ENCODE measurements at regions not wholly inside any gene's neighbourhood (a gene's known extent, or its start where the extent isn't known, plus 50 kb on each side); places are given as distances from the start of the nearest gene placed in this dataset.
"Not testable (repeated sequence)": the region's sequence is repeated elsewhere in the genome, so short reads cannot be mapped to it uniquely, and the experiment has no call there.

DNA sequence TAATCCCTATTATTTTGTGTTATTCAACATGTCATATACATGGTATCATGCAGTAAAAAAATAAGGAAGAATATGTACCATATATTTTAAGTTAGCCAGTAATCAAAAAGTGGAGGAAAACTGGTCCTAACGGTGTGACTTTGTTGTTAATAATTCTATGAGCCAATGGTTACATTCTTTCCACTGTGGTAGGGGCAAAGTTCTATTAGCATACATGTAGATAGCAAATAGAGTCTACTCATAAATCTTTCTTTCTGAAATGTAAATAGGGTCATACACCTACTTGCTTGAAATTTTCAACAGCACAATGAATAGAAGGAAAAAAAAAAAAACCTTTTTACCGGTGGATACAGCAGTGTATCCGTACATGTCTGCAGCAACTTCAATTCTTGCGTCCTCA is 364.8 kb downstream of the RAB38 start:
- no peak overlapping the region for H3K4me3 ChIP-seq (ENCODE audit: control insufficient read depth in 1 of 2, extremely low read depth in 1 of 2, low read length in 1 of 2)
- WGBS (ENCODE audit: insufficient coverage) = 96% methylated on average over 3 of the region's 4 CpGs
- Mint-ChIP-seq H3K4me3 (no peak overlapping the region), H3K9me3 (no peaks in the 10 kb centered on the region), H3K27ac (no peak overlapping the region), H3K4me1 (no peaks in the 10 kb centered on the region), H3K27me3 (no peaks in the 10 kb centered on the region), H3K36me3 (no peaks in the 10 kb centered on the region)
- no peak for DNase-seq
- H3K4me1 ChIP-seq (ENCODE audit: control insufficient read depth in 1 of 2, extremely low read depth in 1 of 2, insufficient read depth in 2 of 2, low read length in 2 of 2) = no peaks in the 10 kb centered on the region
- H3K9me3 ChIP-seq = no peaks in the 10 kb centered on the region
- CTCF ChIA-PET = interaction anchor here in 1 of 2 donors (0.7 kb wide), 1 partner anchor 17 kb away, joined by 4 read pairs; no protein-coding TSS in a partner anchor
- no peak for ATAC-seq (replicated peaks in 1 of 4)
- no peak overlapping the region for H3K27ac ChIP-seq (ENCODE audit: low read length)
- POLR2A ChIA-PET = no interaction called here
- no peaks in the 10 kb centered on the region for H3K36me3 ChIP-seq (ENCODE audit: control insufficient read depth in 2 of 2, extremely low read depth in 1 of 2, insufficient read depth in 1 of 2, low read length in 1 of 2)
- H3K27me3 ChIP-seq (replicated peaks in 1 of 2; ENCODE audit: control insufficient read depth in 2 of 2, extremely low read depth in 1 of 2, insufficient read depth in 2 of 2, low read length in 1 of 2) = no peaks in the 10 kb centered on the region

- no peaks in the 10 kb centered on the region for H3K27me3 Mint-ChIP-seq
- ATAC-seq (replicated peaks in 1 of 4) (no peak), DNase-seq (no peak)
- no CpG with 5 or more reads among the region's 2 CpGs for WGBS (ENCODE audit: insufficient coverage)
- H3K4me3 Mint-ChIP-seq = no peak overlapping the region
- CTCF ChIA-PET = no interaction called here
- Histone ChIP-seq H3K4me1 (ENCODE audit: control insufficient read depth in 1 of 2, extremely low read depth in 1 of 2, insufficient read depth in 2 of 2, low read length in 2 of 2) (no peaks in the 10 kb centered on the region), H3K27ac (ENCODE audit: low read length) (no peak overlapping the region), H3K9me3 (no peaks in the 10 kb centered on the region), H3K36me3 (ENCODE audit: control insufficient read depth in 2 of 2, extremely low read depth in 1 of 2, insufficient read depth in 1 of 2, low read length in 1 of 2) (no peaks in the 10 kb centered on the region), H3K4me3 (ENCODE audit: control insufficient read depth in 1 of 2, extremely low read depth in 1 of 2, low read length in 1 of 2) (no peak overlapping the region), H3K27me3 (replicated peaks in 1 of 2; ENCODE audit: control insufficient read depth in 2 of 2, extremely low read depth in 1 of 2, insufficient read depth in 2 of 2, low read length in 1 of 2) (no peaks in the 10 kb centered on the region)
- no peaks in the 10 kb centered on the region for H3K36me3 Mint-ChIP-seq
- no peaks in the 10 kb centered on the region for H3K9me3 Mint-ChIP-seq
- H3K27ac Mint-ChIP-seq = no peak overlapping the region
- no peaks in the 10 kb centered on the region for H3K4me1 Mint-ChIP-seq
- POLR2A ChIA-PET = no interaction called here
These were observed 366.0 kb downstream of the RAB38 start for GRCh38 chr11:87809256-87809655.

DNA sequence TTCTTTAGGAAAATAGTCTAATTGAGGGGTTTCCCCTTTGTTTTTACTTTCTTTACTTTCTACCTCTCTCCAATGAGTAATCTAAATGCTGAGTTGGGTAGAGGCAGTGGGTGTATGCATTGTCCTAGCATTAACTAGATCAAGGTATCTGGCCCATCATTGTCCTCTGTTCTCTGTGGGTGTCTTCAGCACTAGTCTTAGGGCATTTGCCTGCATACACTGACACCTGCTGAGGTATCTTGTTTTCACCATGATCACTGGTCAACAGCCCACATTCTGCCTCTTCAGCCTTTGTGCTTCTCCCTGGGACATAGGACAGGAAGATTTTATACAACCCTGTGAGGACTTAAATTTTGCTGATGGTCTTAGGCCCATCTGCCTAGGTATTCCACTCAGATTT is 371.1 kb downstream of the RAB38 start:
- ChIA-PET CTCF (interaction anchor here in 1 of 2 donors (0.7 kb wide), 1 partner anchor 233 kb away, joined by 3 read pairs; no protein-coding TSS in a partner anchor), POLR2A (no interaction called here)
- Mint-ChIP-seq H3K36me3 (no peaks in the 10 kb centered on the region), H3K9me3 (peaks cover 0 to 5% (median 0%) of the 10 kb centered on the region in 3 donors), H3K4me3 (no peak overlapping the region), H3K4me1 (no peaks in the 10 kb centered on the region), H3K27me3 (no peaks in the 10 kb centered on the region), H3K27ac (no peak overlapping the region)
- Histone ChIP-seq H3K9me3 (no peaks in the 10 kb centered on the region), H3K27me3 (replicated peaks in 1 of 2; ENCODE audit: control insufficient read depth in 2 of 2, extremely low read depth in 1 of 2, insufficient read depth in 2 of 2, low read length in 1 of 2) (peaks cover 0 to 7% of the 10 kb centered on the region in 2 experiments), H3K36me3 (ENCODE audit: control insufficient read depth in 2 of 2, extremely low read depth in 1 of 2, insufficient read depth in 1 of 2, low read length in 1 of 2) (no peaks in the 10 kb centered on the region), H3K27ac (ENCODE audit: low read length) (no peak overlapping the region), H3K4me1 (ENCODE audit: control insufficient read depth in 1 of 2, extremely low read depth in 1 of 2, insufficient read depth in 2 of 2, low read length in 2 of 2) (no peaks in the 10 kb centered on the region), H3K4me3 (ENCODE audit: control insufficient read depth in 1 of 2, extremely low read depth in 1 of 2, low read length in 1 of 2) (no peak overlapping the region)
- ATAC-seq (replicated peaks in 1 of 4) (no peak), DNase-seq (no peak)

DNA sequence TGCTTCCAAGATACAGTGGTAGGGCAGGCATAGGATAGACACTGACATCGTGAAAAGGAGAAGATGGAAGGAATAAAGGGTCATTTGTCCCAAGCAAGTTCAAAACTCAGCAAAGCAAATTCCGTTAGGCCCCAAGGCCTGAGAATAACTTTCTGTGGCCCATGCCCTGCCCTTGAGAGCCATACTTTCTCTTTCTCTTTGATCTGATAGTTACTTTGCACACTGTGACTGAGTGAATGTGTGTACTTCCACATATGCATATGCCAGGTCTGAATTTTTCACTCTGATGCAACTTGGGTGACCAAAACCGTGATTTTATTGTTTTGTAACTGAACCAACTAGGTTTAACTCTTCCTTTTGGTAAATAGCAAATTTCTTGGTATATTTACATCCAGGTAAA is 371.5 kb downstream of the RAB38 start:
- Histone ChIP-seq H3K36me3 (ENCODE audit: control insufficient read depth in 2 of 2, extremely low read depth in 1 of 2, insufficient read depth in 1 of 2, low read length in 1 of 2) (no peaks in the 10 kb centered on the region), H3K9me3 (no peaks in the 10 kb centered on the region), H3K4me3 (ENCODE audit: control insufficient read depth in 1 of 2, extremely low read depth in 1 of 2, low read length in 1 of 2) (no peak overlapping the region), H3K27ac (ENCODE audit: low read length) (no peak overlapping the region), H3K27me3 (replicated peaks in 1 of 2; ENCODE audit: control insufficient read depth in 2 of 2, extremely low read depth in 1 of 2, insufficient read depth in 2 of 2, low read length in 1 of 2) (peaks cover 0 to 7% of the 10 kb centered on the region in 2 experiments), H3K4me1 (ENCODE audit: control insufficient read depth in 1 of 2, extremely low read depth in 1 of 2, insufficient read depth in 2 of 2, low read length in 2 of 2) (no peaks in the 10 kb centered on the region)
- Mint-ChIP-seq H3K4me3 (no peak overlapping the region), H3K27me3 (no peaks in the 10 kb centered on the region), H3K9me3 (peaks cover 0 to 5% (median 0%) of the 10 kb centered on the region in 3 donors), H3K4me1 (no peaks in the 10 kb centered on the region), H3K36me3 (no peaks in the 10 kb centered on the region), H3K27ac (no peak overlapping the region)
- ChIA-PET CTCF (no interaction called here), POLR2A (no interaction called here)
- DNase-seq = no peak
- no peak for ATAC-seq (replicated peaks in 1 of 4)
- WGBS (ENCODE audit: insufficient coverage) = 67% methylated on average over 1 of the region's 3 CpGs

DNA sequence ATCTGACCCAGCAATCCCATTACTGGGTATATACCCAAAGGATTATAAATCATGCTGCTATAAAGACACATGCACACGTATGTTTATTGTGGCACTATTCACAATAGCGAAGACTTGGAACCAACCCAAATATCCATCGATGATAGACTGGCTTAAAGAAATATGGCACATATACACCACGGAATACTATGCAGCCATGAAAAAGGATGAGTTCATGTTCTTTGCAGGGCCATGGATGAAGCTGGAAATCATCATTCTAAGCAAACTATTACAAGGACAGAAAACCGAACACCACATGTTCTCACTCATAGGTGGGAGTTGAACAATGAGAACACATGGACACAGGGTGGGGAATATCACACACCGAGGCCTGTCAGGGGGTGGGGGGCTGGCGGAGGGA is 390.4 kb downstream of the RAB38 start:
- H3K36me3 Mint-ChIP-seq; H3K4me3 Mint-ChIP-seq; CTCF ChIA-PET; H3K36me3 ChIP-seq (ENCODE audit: control insufficient read depth in 2 of 2, extremely low read depth in 1 of 2, insufficient read depth in 1 of 2, low read length in 1 of 2); H3K4me1 Mint-ChIP-seq; H3K9me3 ChIP-seq; POLR2A ChIA-PET; H3K4me1 ChIP-seq (ENCODE audit: control insufficient read depth in 1 of 2, extremely low read depth in 1 of 2, insufficient read depth in 2 of 2, low read length in 2 of 2); H3K27ac ChIP-seq (ENCODE audit: low read length); ATAC-seq (replicated peaks in 1 of 4); H3K9me3 Mint-ChIP-seq; H3K4me3 ChIP-seq (ENCODE audit: control insufficient read depth in 1 of 2, extremely low read depth in 1 of 2, low read length in 1 of 2); H3K27me3 Mint-ChIP-seq; H3K27me3 ChIP-seq (replicated peaks in 1 of 2; ENCODE audit: control insufficient read depth in 2 of 2, extremely low read depth in 1 of 2, insufficient read depth in 2 of 2, low read length in 1 of 2); H3K27ac Mint-ChIP-seq; DNase-seq: not testable (repeated sequence)
- no CpG with 5 or more reads among the region's 7 CpGs for WGBS (ENCODE audit: insufficient coverage)

- no peak for ATAC-seq (replicated peaks in 1 of 4)
- CTCF ChIA-PET = no interaction called here
These were observed 395.2 kb downstream of the RAB38 start for GRCh38 chr11:87780068-87780413.

GRCh38 chr11:87779276-87780067 is 395.8 kb downstream of the RAB38 start:
- Mint-ChIP-seq H3K36me3 (no peaks in the 10 kb centered on the region), H3K4me1 (no peaks in the 10 kb centered on the region), H3K27me3 (no peaks in the 10 kb centered on the region), H3K4me3 (no peak overlapping the region), H3K27ac (no peak overlapping the region), H3K9me3 (peaks cover 0 to 7% (median 2%) of the 10 kb centered on the region in 3 donors)
- no peak for DNase-seq
- H3K4me3 ChIP-seq (ENCODE audit: control insufficient read depth in 1 of 2, extremely low read depth in 1 of 2, low read length in 1 of 2) = no peak overlapping the region
- H3K27me3 ChIP-seq (replicated peaks in 1 of 2; ENCODE audit: control insufficient read depth in 2 of 2, extremely low read depth in 1 of 2, insufficient read depth in 2 of 2, low read length in 1 of 2) = no peaks in the 10 kb centered on the region
- no peaks in the 10 kb centered on the region for H3K4me1 ChIP-seq (ENCODE audit: control insufficient read depth in 1 of 2, extremely low read depth in 1 of 2, insufficient read depth in 2 of 2, low read length in 2 of 2)
- H3K9me3 ChIP-seq = no peaks in the 10 kb centered on the region
- CTCF ChIA-PET = no interaction called here
- no CpG with 5 or more reads among the region's 2 CpGs for WGBS (ENCODE audit: insufficient coverage)
- no peak for ATAC-seq (replicated peaks in 1 of 4)
- POLR2A ChIA-PET = no interaction called here
- H3K36me3 ChIP-seq (ENCODE audit: control insufficient read depth in 2 of 2, extremely low read depth in 1 of 2, insufficient read depth in 1 of 2, low read length in 1 of 2) = no peaks in the 10 kb centered on the region
- no peak overlapping the region for H3K27ac ChIP-seq (ENCODE audit: low read length)

More at GRCh38 chr11:87780068-87780413, 395.2 kb downstream of the RAB38 start:
- Histone ChIP-seq H3K27ac (ENCODE audit: low read length) (no peak overlapping the region), H3K4me3 (ENCODE audit: control insufficient read depth in 1 of 2, extremely low read depth in 1 of 2, low read length in 1 of 2) (no peak overlapping the region), H3K27me3 (replicated peaks in 1 of 2; ENCODE audit: control insufficient read depth in 2 of 2, extremely low read depth in 1 of 2, insufficient read depth in 2 of 2, low read length in 1 of 2) (no peaks in the 10 kb centered on the region), H3K4me1 (ENCODE audit: control insufficient read depth in 1 of 2, extremely low read depth in 1 of 2, insufficient read depth in 2 of 2, low read length in 2 of 2) (no peaks in the 10 kb centered on the region), H3K9me3 (no peaks in the 10 kb centered on the region), H3K36me3 (ENCODE audit: control insufficient read depth in 2 of 2, extremely low read depth in 1 of 2, insufficient read depth in 1 of 2, low read length in 1 of 2) (no peaks in the 10 kb centered on the region)
- H3K36me3 Mint-ChIP-seq = no peaks in the 10 kb centered on the region
- H3K4me3 Mint-ChIP-seq = no peak overlapping the region
- POLR2A ChIA-PET = no interaction called here
- DNase-seq = no peak
- no peaks in the 10 kb centered on the region for H3K4me1 Mint-ChIP-seq
- peaks cover 0 to 7% (median 2%) of the 10 kb centered on the region in 3 donors for H3K9me3 Mint-ChIP-seq
- no peaks in the 10 kb centered on the region for H3K27me3 Mint-ChIP-seq
- H3K27ac Mint-ChIP-seq = no peak overlapping the region

All from T-cell (primary cell).